IMR-90 (cell line): ENCODE measurements at regions not wholly inside any gene's neighbourhood (a gene's known extent, or its start where the extent isn't known, plus 50 kb on each side); places are given as distances from the start of the nearest gene placed in this dataset.

ENCODE experiments used
- ATAC-seq: fragments of 200-7000 bp; cut with Tn5 transposase; 2 replicates; pipeline ENCODE4 v1.9.1; 2020; ENCODE audit warnings: low read depth, mild to moderate bottlenecking, moderate library complexity
- BruUV-seq: library from RNA; stranded (reverse); fragments of 400-500 nt; replicated peaks from 2 replicates; lab custom pipeline; 2021; lab: Mats Ljungman, UMichigan
- CTCF ChIA-PET: fragments of 300-600 bp; formaldehyde crosslinking; extraction: SDS; loops from one replicate; lab custom pipeline; 2021; ENCODE audit warnings: antibody characterized with exemption; lab: Yijun Ruan, JAX
- POLR2A ChIA-PET: fragments of 300-600 bp; sonication (Branson Sonifier 250); formaldehyde crosslinking; loops from one replicate; lab custom pipeline; 2022; ENCODE audit warnings: antibody characterized with exemption; ENCODE audit not compliant: unreplicated experiment; lab: Charles Lee
- DNase-seq: peaks from one replicate; pipeline ENCODE4 v3.0.0; 2013
- H2AFZ ChIP-seq: replicated peaks from 2 replicates; pipeline ENCODE3; 2013; ENCODE audit warnings: low read length, mild to moderate bottlenecking; ENCODE audit not compliant: poor library complexity
- H2AK5ac ChIP-seq: 2 replicates; pipeline ENCODE4 v1.6.1; 2013; ENCODE audit warnings: low read depth, low read length, inconsistent platforms
- H2AK9ac ChIP-seq: replicated peaks from 2 replicates; pipeline ENCODE3; 2013; ENCODE audit warnings: mild to moderate bottlenecking, low read depth, low read length, moderate library complexity; ENCODE audit not compliant: poor library complexity
- H2BK120ac ChIP-seq: 2 replicates; pipeline ENCODE4 v1.6.1; 2013; ENCODE audit warnings: low read depth, low read length, inconsistent platforms
- H2BK15ac ChIP-seq: 3 replicates; pipeline ENCODE4 v1.6.1; 2013; ENCODE audit warnings: low read depth, low read length, inconsistent platforms
- H2BK20ac ChIP-seq: 2 replicates; pipeline ENCODE4 v1.6.1; 2013; ENCODE audit warnings: low read depth, mild to moderate bottlenecking, inconsistent platforms, low read length, moderate library complexity
- H2BK5ac ChIP-seq: 2 replicates; pipeline ENCODE4 v1.6.1; 2013; ENCODE audit warnings: mild to moderate bottlenecking, low read depth, low read length, inconsistent platforms; ENCODE audit not compliant: poor library complexity, severe bottlenecking
- H3K14ac ChIP-seq: replicated peaks from 2 replicates; pipeline ENCODE4 v1.6.1; 2013; ENCODE audit warnings: low read depth, low read length, inconsistent platforms
- H3K18ac ChIP-seq: 2 replicates; pipeline ENCODE4 v1.6.1; 2013; ENCODE audit warnings: low read depth, low read length, control low read depth
- H3K23ac ChIP-seq: 2 replicates; pipeline ENCODE4 v1.6.1; 2013; ENCODE audit warnings: low read depth, low read length, inconsistent platforms
- H3K27ac ChIP-seq: 2 replicates; pipeline ENCODE4 v1.5.1; 2013; ENCODE audit warnings: mild to moderate bottlenecking, control low read depth, low read length; ENCODE audit not compliant: insufficient read depth
- H3K27me3 ChIP-seq: 2 replicates; pipeline ENCODE4 v1.6.1; 2013; ENCODE audit warnings: low read length; ENCODE audit not compliant: control insufficient read depth, insufficient read depth
- H3K36me3 ChIP-seq: 2 replicates; pipeline ENCODE4 v1.6.1; 2013; ENCODE audit warnings: low read length, mixed read lengths; ENCODE audit not compliant: control insufficient read depth, insufficient read depth
- H3K4ac ChIP-seq: 2 replicates; pipeline ENCODE4 v1.6.1; 2013; ENCODE audit warnings: low read depth, low read length, inconsistent platforms
- H3K4me1 ChIP-seq: 2 replicates; pipeline ENCODE4 v1.6.1; 2013; ENCODE audit warnings: low read length, mixed read lengths; ENCODE audit not compliant: control insufficient read depth, insufficient read depth
- H3K4me2 ChIP-seq: 2 replicates; pipeline ENCODE4 v1.6.1; 2013; ENCODE audit warnings: low read depth, mild to moderate bottlenecking, control low read depth, low read length, moderate library complexity
- H3K4me3 ChIP-seq: 2 replicates; pipeline ENCODE4 v1.5.1; 2013; ENCODE audit warnings: low read depth, mild to moderate bottlenecking, control low read depth, low read length, moderate library complexity; ENCODE audit not compliant: insufficient read depth
- H3K56ac ChIP-seq: 2 replicates; pipeline ENCODE4 v1.6.1; 2013; ENCODE audit warnings: low read length, inconsistent platforms; ENCODE audit not compliant: insufficient read depth; ENCODE audit errors: extremely low read depth
- H3K79me1 ChIP-seq, 2 experiments: 2 replicates each; pipeline ENCODE4 v1.6.1; 2013; ENCODE audit warnings: low read length in 2 of 2, inconsistent platforms in 1 of 2, low read depth in 1 of 2
- H3K9ac ChIP-seq: 2 replicates; pipeline ENCODE4 v1.6.1; 2013; ENCODE audit warnings: low read depth, low read length, control low read depth
- H3K9me1 ChIP-seq: 2 replicates; pipeline ENCODE4 v1.6.1; 2013; ENCODE audit warnings: low read length, inconsistent platforms; ENCODE audit not compliant: insufficient read depth
- H3K9me3 ChIP-seq: 2 replicates; pipeline ENCODE4 v1.6.1; 2013; ENCODE audit warnings: low read length; ENCODE audit not compliant: control insufficient read depth, insufficient read depth
- H4K20me1 ChIP-seq: 2 replicates; pipeline ENCODE4 v1.6.1; 2013; ENCODE audit warnings: low read length, inconsistent platforms; ENCODE audit not compliant: insufficient read depth
- H4K5ac ChIP-seq: 2 replicates; pipeline ENCODE4 v1.6.1; 2013; ENCODE audit warnings: mild to moderate bottlenecking, low read depth, low read length, control low read depth
- H4K8ac ChIP-seq, 2 experiments: 2 replicates each; pipeline ENCODE4 v1.6.1; 2013; ENCODE audit warnings: low read depth in 2 of 2, low read length in 2 of 2, control low read depth in 1 of 2, inconsistent platforms in 1 of 2
- H4K91ac ChIP-seq: 2 replicates; pipeline ENCODE4 v1.6.1; 2013; ENCODE audit warnings: low read depth, low read length, inconsistent platforms; ENCODE audit not compliant: insufficient read depth
- CEBPB ChIP-seq: IDR thresholded peaks from 2 replicates; pipeline ENCODE4 v1.6.1; 2012; ENCODE audit warnings: low read depth, low read length, improper control_type of control experiment
- CHD1 ChIP-seq: IDR thresholded peaks from 2 replicates; pipeline ENCODE4 v1.6.1; 2012; ENCODE audit warnings: low read depth, low read length, improper control_type of control experiment
- CTCF ChIP-seq: conservative IDR thresholded peaks from 2 replicates; pipeline ENCODE4 v1.5.1; 2012; ENCODE audit warnings: mild to moderate bottlenecking, low read depth, low read length, improper control_type of control experiment
- ELK1 ChIP-seq: fragments of 150-350 bp; IDR thresholded peaks from 2 replicates; pipeline ENCODE4 v1.6.1; 2016; ENCODE audit warnings: low read depth, mild to moderate bottlenecking, low read length, moderate library complexity, borderline replicate concordance
- MAFK ChIP-seq: IDR thresholded peaks from 2 replicates; pipeline ENCODE4 v1.6.1; 2012; ENCODE audit warnings: low read depth, low read length, improper control_type of control experiment
- MAZ ChIP-seq: IDR thresholded peaks from 2 replicates; pipeline ENCODE4 v1.6.1; 2012; ENCODE audit warnings: low read depth, mild to moderate bottlenecking, low read length, improper control_type of control experiment, moderate library complexity, borderline replicate concordance
- MXI1 ChIP-seq: IDR thresholded peaks from 2 replicates; pipeline ENCODE4 v1.6.1; 2012; ENCODE audit warnings: low read depth, mild to moderate bottlenecking, low read length, moderate library complexity, borderline replicate concordance
- NFE2L2 ChIP-seq: fragments of 150-350 bp; IDR thresholded peaks from 2 replicates; pipeline ENCODE4 v1.6.1; 2016; ENCODE audit warnings: low read depth, mild to moderate bottlenecking, low read length
- POLR2A ChIP-seq: IDR thresholded peaks from 2 replicates; pipeline ENCODE4 v1.6.1; 2012; ENCODE audit warnings: mild to moderate bottlenecking, low read depth, low read length
- RAD21 ChIP-seq: IDR thresholded peaks from 2 replicates; pipeline ENCODE4 v1.6.1; 2012; ENCODE audit warnings: low read length, improper control_type of control experiment
- RCOR1 ChIP-seq: IDR thresholded peaks from 2 replicates; pipeline ENCODE4 v1.6.1; 2012; ENCODE audit warnings: mild to moderate bottlenecking, low read length, improper control_type of control experiment; ENCODE audit not compliant: insufficient replicate concordance
- RFX5 ChIP-seq: IDR thresholded peaks from 2 replicates; pipeline ENCODE4 v1.8.0; 2012; ENCODE audit warnings: low read depth, mild to moderate bottlenecking, low read length, moderate library complexity
- SMC3 ChIP-seq: fragments of 150-350 bp; IDR thresholded peaks from 2 replicates; pipeline ENCODE4 v1.6.1; 2016; ENCODE audit warnings: low read depth, mild to moderate bottlenecking, antibody characterized with exemption, low read length, moderate library complexity
- USF2 ChIP-seq: fragments of 150-350 bp; IDR thresholded peaks from 2 replicates; pipeline ENCODE4 v1.6.1; 2017; ENCODE audit warnings: mild to moderate bottlenecking, antibody characterized with exemption, low read length, low read depth
- WGBS, 2 experiments: methylation state at CpG; one replicate each; pipeline versions ENCODE4 v1.1.5 to v1.1.7; 2013; ENCODE audit warnings: missing lambda C conversion rate in 2 of 2; ENCODE audit not compliant: insufficient read length in 1 of 2; ENCODE audit errors: extremely low coverage in 2 of 2; 5-methylcytosine and 5-hydroxymethylcytosine counted together
- dilution Hi-C: fragments of 300-500 bp; cut with HindIII; formaldehyde crosslinking; loops from one replicate; pipeline ENCODE4 v1.14.3; 2018; ENCODE audit warnings: low sequenced_read_pairs; ENCODE audit not compliant: unreplicated experiment
- in situ Hi-C: fragments of 300-500 bp; cut with MboI; formaldehyde crosslinking; loops from 3 replicates; pipeline ENCODE4 v1.14.3; 2019; ENCODE audit warnings: low sequenced_read_pairs, inconsistent platforms, mixed read lengths
- intact Hi-C: fragments of 100-400 bp; cut with micrococcal nuclease; formaldehyde crosslinking; loops from 2 replicates; pipeline ENCODE4 v1.10.0; 2022

GRCh38 chr5:87949676-87950631 lies 318.7 kb downstream of the TMEM161B start:
- no peak overlapping the region for H3K56ac ChIP-seq
- dilution Hi-C loops (no loop called here), intact Hi-C loops (no loop called here), in situ Hi-C loops (no loop called here)
- H2BK120ac ChIP-seq, result no peak overlapping the region
- CTCF ChIA-PET, result no interaction called here
- no peak overlapping the region for H3K4me3 ChIP-seq
- no peak overlapping the region for H4K91ac ChIP-seq
- BruUV-seq, result no TSS peak
- TF ChIP-seq MXI1 (no peak), NFE2L2 (no peak), RAD21 (no peak), SMC3 (no peak), MAZ (no peak), CHD1 (no peak), POLR2A (no peak), RFX5 (no peak), RCOR1 (no peak), USF2 (no peak), MAFK (no peak), ELK1 (no peak), CEBPB (no peak), CTCF (no peak)
- H2BK5ac ChIP-seq, result no peak overlapping the region
- H3K79me1 ChIP-seq, result no peaks in the 10 kb centered on the region
- no peaks in the 10 kb centered on the region for H3K9me1 ChIP-seq
- no peaks in the 10 kb centered on the region for H4K20me1 ChIP-seq
- H4K8ac ChIP-seq, result no peak overlapping the region
- no peak overlapping the region for H3K23ac ChIP-seq
- ATAC-seq (no peak), DNase-seq (no peak)
- no peak overlapping the region for H4K5ac ChIP-seq
- no peaks in the 10 kb centered on the region for H3K36me3 ChIP-seq
- H3K14ac ChIP-seq, result no peak overlapping the region
- H2BK15ac ChIP-seq, result no peak overlapping the region
- H3K27me3 ChIP-seq, result no peaks in the 10 kb centered on the region
- no peak overlapping the region for H2AFZ ChIP-seq
- no CpG with 5 or more reads among the region's 10 CpGs for WGBS, 2 experiments
- no peak overlapping the region for H3K4ac ChIP-seq
- no peaks in the 10 kb centered on the region for H3K9me3 ChIP-seq
- H3K27ac ChIP-seq, result no peak overlapping the region
- no peak overlapping the region for H3K18ac ChIP-seq
- POLR2A ChIA-PET, result no interaction called here
- no peak overlapping the region for H2BK20ac ChIP-seq
- H2AK5ac ChIP-seq, result no peak overlapping the region
- H3K4me2 ChIP-seq, result no peak overlapping the region
- H2AK9ac ChIP-seq, result no peak overlapping the region
- no peak overlapping the region for H3K9ac ChIP-seq
- no peaks in the 10 kb centered on the region for H3K4me1 ChIP-seq
